Cerebellar cortex (tissue), 1 donor: ENCODE measurements at regions not wholly inside any gene's neighbourhood (a gene's known extent, or its start where the extent isn't known, plus 50 kb on each side); places are given as distances from the start of the nearest gene placed in this dataset.

Source experiments
- DNase-seq: peaks from one replicate; pipeline ENCODE4 v3.0.0-alpha.2; 2015; ENCODE audit warnings: low spot score

DNA sequence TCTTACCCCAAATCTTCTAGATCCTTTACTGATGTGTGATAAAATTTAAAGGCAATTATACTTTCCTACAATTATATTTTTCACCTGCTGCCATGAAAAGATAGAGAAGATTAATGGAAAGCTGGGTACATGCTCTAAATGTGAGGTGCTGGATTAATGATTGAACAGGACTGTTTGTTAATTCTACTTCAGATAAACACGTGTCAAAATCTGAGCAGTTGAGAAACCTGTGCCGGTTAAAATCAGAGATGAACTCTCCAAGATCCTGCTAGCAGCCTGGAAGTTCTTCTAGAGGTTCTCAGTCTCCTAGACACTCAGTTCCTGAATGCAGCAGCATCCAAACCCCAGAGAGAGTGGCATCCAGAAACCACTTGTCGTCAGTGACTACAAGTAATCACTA, 69.2 kb downstream of the INHBA start:
- DNase-seq = no peak

DNA sequence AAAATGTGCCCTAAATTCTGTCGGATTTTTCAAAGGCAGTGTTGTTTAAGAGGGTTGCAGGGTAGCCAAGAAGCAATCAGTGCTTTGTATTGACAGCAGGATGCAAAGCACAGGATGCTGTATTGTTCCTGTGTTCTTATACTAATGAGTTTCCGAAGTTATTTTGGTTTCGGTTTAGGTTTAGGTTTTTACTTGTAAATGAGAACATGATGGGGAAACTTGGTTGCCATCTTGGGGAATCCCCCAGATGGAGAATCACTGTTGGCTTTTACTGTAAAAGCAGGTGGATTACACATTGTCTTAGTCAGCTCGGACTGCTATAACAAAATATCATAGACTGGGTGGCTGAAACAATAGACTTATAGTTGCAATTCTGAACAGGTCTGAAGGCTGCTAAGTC, 72.1 kb downstream of the INHBA start:
- DNase-seq = no peak

DNA sequence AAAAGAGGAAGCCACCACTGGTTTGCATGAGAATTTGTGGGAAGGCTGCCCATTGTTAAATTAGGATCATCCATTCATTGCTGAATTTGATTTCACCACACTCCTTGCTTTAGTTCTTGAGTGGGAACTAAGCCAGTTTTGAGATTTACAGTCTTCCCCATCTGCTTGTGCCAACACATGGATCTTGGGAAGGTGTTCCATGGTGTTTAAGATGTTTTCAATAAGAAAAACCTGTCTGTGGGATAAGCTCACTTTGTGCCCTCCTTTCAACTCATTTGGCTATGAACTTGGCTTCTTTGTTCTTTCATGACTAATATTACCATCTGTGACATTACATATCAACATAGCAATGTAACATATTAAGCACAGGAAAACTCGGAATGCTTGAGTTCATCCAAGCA, 73.2 kb downstream of the INHBA start:
- DNase-seq = no peak

DNA sequence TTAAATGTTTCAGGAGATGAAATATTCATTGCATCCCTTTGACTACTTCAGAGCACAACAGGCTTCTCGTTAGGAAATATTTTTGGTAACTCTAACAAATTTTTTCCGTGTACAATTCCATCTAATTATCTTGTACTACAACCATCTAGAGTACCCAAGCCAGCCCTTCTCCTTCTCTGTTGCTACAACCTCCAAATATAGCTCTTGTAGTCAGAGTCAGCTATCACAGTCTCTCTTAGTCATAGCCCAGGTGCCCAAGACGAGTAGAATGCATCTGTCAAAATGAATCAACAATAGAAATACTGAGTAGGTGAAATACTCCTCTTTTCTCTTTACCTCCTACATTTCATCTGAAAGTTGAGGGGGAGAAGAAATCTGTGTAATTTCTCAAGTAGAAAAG, 74.0 kb downstream of the INHBA start:
- no peak for DNase-seq

DNA sequence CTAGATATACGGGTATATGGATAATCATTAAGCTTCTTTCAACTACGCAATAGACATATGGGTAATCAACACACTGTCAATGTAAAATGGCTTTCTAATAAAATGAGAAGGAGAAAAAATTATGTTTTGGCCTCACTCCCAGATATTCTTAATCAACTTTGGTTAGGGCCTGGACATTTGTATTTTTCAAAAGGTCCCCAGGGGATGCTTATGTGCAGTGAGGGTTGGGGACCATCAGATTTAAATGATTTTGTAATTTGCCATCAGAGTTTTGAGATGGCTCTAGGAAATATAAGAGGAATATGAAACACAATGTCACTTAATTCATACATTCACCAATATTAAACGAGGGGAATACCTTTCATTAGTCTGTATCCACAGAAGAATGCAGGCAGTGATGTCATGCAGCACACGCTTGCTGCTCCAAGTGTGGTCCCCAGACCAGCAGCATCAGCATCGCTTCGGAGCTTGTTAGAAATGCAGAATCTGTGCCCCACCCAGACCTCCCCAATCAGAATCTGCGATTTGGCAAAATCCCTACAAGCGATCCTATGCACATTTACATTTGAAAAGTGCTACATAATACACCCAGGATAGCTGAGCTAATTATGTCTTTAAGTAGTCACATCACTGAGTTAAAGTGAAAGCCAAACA, 75.1 kb downstream of the INHBA start:
- no peak for DNase-seq

DNA sequence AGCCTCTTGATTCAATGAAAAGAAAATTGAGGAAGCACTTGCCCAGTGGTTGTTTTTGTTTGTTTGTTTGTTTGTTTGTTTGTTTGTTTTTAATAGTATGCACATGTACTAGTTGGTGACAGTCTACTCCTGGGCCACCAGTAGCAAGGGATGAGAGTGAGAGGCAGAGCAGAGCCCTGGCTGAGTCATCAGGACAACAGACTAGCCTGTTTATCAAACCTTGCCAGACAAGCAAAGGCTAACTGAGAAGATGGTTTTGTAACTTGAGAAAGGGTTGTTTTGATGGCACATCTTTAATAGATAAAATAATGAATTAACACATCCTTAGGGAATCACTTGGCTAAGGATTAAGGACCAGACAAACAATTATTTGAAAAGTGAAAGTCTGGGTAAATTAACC, 78.1 kb downstream of the INHBA start:
- no peak for DNase-seq

DNA sequence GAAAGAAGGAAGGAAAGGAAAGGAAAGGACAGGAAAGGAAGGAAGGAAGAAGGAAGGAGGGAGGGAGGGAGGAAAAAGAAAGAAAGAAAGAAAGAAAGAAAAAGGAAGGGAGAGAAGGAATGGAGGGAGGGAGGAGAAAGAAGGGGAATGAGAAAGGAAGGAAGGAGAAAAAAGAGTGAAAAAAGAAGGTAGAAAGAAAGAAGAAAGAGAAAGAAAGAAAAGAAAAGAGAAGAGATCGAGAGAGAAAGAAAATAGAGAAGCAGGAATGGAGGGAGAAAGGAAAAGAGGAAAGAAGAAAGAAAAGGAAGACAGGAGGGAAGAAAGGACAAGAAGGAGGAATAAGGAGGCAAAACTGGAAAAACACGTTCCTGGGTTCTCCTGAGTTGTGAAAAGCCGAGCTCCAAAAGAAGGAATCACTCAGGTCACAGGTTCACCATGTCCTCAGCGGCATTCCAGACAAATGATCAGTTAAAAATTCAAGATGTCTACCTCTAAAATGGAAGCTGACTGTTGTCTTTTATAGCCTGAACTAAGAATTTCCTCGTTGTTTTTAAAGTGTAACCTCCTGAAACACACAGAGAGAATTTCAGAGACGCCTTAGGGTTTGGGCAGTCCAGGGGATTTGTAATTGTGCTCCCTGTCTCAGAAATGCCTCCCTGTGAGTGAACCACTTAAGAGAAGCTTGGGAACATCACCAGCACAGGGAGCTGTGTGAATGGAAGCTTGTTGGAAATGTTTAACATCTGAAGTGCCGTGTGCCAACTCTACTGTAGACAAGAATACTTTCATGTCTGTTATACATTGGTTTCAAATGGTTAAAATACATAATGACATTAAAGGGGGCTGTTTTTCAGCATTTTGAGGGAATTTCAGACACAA, 80.7 kb downstream of the INHBA start:
- no peak for DNase-seq

DNA sequence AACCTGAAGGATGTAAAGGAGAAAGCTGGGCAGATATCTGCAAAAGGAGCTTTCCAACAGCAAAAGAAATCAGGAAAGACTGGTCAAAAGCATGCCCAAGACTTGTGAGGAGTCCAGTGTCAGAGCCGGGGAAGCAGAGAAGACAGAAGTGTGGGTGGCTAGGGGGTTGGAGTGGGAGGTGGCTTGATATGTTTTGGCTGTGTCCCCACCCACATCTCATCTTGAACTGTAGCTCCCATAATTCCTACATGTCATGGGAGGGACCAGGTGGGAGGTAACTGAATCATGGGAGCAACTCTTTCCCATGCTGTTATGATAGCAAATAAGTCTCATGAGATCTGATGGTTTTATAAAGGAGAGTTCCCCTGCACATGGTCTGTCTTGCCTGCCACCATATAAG, 84.9 kb downstream of the INHBA start:
- no peak for DNase-seq

DNA sequence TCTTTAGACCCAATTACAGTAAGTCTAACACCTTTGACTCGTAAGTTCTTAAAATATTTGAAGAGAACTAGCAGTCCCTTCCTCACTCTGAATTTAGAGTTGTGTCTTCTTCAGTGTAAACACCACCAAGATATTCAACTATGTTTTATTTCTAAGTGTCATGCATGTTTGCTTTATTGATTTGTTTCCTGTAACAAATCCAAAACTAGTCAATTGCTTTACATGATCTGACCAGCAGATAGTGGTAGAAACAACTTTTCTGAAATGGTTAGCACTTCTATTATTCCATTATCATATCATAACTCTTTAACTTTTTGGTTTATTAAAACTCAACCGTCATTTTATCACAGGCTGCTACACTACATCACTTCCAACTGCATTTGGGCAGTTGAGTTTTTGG, 90.1 kb downstream of the INHBA start:
- DNase-seq = no peak

DNA sequence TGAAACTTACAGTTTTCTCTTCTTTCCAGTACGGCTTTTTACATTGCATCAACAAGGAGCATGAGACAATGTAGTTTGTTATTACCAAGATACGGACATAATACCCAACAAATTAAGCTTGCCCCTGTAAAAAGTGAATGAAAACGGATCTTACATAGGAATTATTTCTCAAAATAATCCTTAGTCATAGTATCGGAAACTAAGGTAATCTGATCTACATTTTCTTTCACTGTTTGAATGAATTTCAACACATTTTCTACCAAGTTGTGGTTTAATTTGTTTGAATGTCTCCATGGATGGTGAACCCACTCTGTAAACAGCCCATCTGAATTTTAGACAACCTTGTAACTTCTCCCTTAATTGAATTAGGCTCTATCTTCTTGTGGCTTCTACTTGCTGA, 90.5 kb downstream of the INHBA start:
- DNase-seq = no peak

DNA sequence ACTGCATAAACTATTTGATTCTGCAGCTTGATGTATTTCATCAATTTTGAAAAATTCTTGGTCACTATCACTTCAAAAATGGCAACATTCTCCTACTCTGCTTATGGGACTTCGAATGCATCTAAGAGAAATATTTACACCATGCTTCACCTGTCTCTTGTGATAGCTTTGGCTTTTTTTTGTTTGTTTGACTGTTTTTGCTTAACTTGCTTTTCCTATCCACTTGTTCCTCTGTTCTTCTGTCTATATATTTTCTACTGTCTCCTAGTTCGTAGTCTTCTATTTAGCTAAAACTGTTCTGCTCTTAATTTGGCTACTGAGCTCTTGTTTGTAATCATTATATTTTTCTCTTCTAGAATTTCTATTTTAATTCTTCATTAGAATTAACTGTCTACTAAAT, 94.4 kb downstream of the INHBA start:
- no peak for DNase-seq

DNA sequence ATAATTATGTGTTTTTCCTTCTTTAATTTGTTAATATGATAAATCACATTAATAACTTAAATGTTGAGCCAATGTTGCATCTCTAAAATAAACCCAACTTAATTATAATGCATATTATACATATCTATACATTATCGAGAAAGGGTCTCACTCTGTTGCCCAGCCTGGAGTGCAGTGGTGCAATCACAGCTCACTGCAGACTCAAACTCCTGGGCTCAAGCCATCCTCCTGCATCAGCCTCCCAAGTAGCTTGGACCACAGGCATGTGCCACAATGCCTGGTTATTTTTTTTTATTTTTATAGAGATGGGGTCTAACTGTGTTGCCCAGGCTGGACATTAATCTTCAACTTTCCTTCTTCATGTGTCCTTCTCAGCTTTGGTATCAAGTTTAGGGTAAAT, 98.9 kb downstream of the INHBA start:
- no peak for DNase-seq

DNA sequence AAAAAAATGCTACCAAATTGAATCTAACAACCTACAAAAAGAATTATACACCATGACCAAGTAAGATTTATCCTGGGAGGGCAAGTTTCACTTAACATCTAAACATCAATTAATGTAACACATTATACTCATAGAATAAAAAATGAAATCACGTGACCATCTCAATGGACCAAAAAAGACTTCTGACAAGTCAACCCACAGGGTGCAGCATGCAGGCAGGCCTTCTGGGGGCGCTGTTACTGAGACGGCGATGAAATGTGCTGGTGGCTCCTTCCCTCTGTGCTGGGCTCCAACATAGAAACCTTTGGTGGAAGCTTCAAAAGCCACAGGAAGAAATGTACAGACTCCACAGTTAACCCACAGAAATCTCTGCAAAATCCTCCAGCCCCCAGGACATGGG, 103.1 kb downstream of the INHBA start:
- DNase-seq = no peak

DNA sequence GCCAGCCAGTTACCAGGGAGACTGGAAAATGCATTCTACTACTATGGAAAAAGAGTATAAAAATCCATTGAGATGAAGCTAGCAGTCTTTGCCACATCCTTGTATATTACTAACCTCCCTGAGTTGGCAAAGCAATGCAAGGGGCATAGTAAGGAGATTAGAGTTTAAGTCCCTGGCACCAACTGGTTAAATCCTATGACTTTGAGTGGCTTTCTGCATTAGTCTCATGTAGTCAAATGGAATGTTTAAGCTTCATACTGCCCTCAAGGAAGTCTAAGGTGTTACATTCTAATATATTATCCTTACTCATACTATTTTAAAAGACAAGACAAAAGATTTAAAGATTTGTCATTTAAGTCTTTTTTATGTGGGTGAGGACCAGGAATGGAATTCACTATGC, 110.1 kb downstream of the INHBA start:
- DNase-seq = no peak

DNA sequence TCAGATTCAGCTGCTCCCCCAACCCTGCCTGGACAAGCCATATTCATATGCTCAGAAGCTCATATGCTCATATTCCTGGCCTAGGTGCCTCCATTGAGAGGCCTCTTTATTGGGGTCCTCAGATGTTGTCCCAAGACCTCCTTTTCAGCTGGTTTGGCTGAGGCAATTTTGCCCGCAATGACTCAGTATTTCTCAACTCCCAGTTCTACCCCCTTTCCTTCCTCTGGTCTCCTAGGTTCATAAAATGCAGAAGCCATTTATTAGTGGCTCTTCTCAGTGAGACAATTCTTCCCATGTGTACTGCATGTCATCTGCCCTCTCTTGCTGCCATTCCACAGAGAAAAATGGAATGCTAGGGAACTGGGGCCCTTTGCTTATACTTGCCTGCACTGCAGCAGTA, 110.7 kb downstream of the INHBA start:
- no peak for DNase-seq

DNA sequence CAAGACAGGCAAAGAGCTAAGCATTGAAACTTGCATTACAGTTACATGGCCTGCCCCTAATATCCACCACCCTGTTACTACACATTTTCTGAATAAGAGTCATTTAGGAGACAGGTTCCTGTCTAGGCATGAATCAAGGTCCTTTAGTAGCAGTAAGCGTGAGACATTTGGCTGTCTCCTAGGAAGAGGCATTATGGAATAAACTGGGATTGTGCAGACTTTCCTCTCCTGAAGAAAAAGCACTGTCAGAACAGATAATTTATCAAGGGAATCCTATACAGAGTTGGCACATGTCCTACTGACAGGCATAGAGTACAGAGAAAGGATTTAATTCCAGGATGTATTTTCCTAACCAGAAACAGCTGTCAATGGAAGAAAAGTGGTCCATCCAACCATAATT, 111.9 kb downstream of the INHBA start:
- DNase-seq = no peak

DNA sequence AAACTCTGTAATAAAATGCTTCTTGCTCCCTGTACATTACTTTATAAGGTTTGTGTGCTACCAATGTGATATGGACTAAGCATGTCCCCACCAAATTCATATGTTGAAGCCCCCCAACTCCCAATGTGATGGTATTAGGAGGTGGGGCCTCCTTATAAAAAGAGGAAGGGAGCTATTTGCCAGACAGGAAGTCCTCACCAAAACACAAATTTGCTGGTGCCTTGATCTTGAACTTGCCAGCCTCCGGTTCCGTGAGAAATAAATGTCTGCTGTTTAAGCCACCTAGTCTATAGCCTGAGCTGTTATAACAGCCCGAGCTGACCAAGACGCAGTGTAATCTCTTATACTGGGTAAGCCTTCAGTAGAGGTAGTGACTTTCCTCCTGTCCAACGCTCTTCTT, 114.5 kb downstream of the INHBA start:
- no peak for DNase-seq

DNA sequence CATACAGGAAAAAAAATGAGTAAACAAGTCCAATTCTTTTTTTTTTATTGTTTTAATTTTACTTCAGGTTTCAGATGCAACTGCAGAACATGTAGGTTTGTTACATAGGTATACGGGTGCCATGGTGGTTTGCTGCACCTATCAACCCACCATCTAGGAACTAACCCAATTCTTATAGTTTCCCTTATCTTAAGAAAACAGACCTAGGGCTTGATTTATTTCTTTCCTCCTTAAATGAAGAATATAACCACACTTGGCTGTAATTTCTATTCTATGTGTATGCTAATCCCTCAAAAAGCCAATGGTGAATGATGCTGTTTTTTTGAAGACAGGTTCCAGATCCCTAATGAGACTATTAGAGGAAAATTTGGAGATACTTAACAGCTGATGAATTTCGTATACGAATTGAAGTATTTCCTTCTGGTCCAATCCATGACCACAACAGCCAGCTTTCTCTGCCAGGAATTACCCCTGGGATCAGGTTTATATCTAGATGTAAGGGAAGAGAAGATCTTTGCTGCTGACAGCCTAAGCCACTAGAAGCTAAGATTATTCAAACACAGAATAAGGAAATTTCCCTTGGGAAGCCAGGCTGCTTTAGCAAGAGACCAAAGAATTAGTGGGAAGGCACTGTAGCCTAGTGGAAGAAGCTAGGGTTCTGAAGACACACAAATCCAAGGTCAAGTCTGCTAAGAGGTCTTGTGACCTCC, 115.8 kb downstream of the INHBA start:
- no peak for DNase-seq

DNA sequence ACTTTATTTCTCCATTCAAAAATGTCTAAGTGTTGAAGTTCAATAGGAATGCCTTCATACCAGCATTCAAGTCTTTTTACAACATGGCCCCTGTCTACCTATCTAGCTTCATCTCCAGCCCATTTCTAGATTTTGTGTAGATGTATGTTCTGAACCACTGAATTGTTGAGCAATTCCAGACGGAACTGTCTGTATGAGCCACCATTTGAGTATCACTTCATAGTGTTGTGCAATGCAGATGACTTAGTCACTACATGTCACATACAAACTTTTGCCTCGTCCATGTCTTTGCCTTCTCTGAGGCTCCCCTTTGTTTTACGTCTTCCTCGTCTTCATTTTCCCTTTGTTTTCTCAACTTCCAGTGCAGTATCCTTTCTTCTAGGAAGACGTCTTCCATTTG, 118.1 kb downstream of the INHBA start:
- no peak for DNase-seq

DNA sequence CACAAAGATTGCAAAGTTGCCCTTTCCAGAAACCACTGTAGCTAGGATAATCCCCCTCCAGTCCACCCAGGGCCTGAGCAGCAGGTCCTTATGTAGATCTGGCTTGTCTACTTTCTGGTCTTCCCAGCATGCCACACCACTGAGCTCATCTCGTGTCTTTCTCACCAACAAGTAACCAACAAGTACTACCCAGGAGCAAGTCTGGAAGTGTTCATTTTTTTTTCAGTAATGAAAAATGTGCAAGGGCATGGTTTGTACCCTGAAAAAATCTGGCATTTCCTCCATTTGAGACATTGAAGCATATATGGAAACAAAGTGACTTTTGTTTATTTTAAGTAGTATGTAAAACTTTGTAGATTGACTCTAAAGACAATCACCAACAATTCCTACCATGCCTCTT, 120.8 kb downstream of the INHBA start:
- DNase-seq = no peak

DNA sequence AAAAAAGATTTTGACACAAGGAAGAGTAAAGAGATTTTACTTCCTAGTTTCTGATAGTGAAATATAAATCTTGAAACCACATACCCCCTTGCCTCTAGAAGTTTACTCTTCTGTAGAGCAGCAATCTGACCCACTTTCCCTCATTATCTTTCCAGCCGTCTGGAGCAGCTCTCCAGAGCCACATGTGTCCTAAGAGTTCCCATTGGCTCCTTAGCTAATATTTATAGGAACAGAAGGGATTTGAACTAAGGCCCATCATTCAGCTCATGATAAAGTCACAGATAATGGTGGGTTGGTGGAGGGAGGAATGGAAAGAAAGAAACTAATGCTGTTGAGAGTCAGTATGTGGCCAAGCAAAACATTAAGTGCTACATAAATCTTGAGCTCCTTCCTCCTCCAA, 121.8 kb downstream of the INHBA start:
- DNase-seq = no peak

DNA sequence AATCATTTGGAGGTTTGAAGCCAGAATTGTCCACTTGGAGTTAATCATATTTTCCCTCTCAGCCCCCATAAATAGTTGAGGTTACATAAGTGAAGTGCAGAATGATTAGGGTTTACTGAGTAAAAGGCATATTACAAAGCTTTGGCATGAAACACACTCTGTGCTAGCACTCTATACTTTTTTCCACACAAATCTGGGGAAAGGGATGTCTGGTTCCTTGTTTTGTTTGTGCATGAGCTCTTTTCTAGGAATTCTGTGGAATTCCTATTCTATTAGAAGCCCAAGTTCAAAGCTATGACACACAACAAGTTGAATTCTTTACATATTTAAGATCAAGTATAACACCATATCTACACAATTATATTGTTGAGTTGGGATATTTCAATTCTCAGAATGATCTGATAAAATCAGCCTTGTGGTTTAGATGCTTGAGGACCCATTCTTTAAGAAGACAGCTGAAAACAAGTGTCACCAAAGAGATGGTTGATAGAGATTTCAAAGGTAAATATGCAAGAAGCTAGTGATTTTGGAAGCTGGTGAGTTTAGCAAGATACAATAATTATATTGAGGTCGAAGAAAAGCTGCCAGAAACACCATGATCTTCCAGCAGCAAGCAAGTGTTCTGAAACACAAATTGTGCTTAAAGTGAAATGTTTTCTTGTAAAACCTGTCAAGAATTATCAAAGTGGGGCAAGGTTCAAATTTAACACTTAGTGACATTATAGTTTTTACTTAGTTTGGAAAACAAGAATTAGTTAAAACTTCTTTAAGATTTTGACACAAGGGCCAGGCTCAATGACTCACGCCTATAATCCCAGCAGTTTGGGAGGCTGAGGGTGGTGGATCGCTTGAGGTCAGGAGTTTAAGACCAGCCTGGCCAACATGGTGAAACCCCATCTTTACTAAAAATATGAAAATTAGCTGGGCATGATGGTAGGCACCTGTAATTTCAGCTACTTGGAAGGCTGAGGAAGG, 122.6 kb downstream of the INHBA start:
- DNase-seq = no peak
